HG02588 (cell line): ENCODE measurements at regions not wholly inside any gene's neighbourhood (a gene's known extent, or its start where the extent isn't known, plus 50 kb on each side); places are given as distances from the start of the nearest gene placed in this dataset.

Source experiments
- ATAC-seq: cut with Tn5 transposase; IDR thresholded peaks from one replicate; pipeline ENCODE4 v1.9.1; 2021; ENCODE audit warnings: mild to moderate bottlenecking, moderate library complexity; ENCODE audit not compliant: unreplicated experiment

DNA sequence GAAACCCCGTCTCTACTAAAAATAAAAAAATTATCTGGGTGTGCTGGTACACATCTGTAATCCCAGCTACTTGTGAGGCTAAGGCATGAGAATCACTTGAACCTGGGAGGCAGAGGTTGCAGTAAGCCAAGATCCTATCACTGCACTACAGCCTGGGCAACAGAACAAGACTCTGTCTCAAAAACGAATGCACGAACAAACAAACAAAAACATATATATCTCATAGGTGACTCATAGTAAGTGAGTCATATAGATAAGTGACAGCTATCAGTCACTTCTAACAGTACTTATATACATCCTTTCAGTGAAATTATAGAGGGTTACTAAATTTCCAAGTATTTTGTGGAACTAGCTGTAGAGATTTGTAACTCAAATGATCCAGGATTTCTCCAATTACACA lies 127.3 kb upstream of the FIGN start:
- ATAC-seq, result no peak

DNA sequence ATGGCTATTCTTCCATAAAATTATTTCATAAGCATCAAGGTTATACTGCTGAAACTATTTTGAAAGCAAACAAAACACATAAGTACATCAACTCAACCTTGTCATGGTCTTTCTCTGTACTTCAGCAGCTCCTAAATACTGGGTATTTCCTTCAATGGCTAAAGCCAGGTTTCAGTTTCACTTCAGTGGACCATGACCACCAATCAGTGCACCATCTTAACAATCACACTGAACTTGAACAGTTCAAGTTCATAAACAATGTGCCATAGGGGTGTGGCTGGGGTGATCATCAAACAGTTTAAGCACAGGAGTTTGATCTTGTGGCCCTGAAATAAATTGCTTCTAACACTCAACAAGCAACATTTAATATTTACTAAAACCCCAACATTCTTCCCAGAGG lies 124.1 kb upstream of the FIGN start:
- no peak for ATAC-seq

DNA sequence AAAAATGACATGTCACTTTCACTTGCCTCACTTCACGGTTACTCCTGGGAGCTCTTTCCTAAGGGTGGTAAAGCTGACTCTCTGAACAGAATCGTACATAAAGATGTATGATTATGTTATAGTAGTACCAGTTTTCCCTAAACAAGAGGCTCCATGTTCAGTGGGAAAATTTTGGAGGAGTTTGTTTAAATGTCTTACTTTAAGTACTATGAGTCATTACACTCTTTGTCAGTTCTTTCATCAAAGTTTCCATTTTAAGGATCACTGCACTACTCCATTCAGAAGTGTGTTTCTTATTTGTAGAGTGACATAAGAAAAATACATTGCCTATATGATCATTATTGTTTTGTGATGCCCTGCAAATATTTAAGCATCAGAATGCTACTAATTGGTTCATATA lies 121.1 kb upstream of the FIGN start:
- ATAC-seq, result no peak

DNA sequence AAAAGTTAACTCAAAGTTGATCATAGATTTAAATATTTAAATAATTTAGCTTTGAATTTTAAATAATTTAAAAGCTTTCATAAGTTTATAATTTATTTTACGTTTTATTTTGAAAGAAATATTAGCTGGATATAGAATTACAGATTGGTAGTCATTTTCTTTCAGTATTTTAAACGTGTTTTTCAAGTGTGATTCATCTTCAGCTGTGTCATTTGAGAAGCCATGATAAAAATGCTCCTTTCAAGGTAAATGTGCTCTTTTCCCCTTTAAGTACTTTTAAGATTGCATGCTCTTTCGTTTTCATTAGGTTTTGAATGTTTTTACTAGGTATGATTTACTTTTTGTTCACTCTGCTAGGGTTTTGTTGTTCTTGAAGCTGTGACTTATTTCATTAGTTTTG lies 116.8 kb upstream of the FIGN start:
- ATAC-seq, result no peak

DNA sequence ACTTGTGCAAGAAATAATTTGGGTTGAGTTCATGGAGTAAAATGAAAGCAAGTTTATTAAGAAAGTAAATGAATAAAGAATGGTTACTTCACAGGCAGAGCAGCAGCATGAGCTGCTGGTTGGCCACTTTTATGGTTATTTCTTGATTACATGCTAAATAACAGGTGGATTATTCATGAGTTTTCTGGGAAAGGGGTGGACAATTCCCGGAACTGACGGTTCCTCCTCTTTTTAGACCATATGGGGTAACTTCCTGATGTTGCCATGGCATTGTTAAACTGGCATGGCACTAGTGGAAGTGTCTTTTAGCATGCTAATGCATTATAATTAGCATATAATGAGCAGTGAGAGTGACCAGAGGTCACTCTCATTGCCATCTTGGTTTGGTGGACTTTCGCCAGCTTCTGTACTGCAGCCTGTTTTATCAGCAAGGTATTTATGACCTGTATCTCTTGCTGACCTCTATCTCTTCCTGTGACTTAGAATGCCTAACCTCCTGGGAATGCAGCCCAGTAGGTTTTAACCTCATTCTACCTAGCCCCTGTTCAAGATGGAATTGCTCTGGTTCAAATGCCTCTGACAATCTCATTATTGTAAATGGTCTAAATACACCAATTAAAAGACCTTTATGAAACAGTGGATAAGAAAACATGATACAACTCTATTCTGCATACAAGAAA lies 114.1 kb upstream of the FIGN start:
- no peak for ATAC-seq

DNA sequence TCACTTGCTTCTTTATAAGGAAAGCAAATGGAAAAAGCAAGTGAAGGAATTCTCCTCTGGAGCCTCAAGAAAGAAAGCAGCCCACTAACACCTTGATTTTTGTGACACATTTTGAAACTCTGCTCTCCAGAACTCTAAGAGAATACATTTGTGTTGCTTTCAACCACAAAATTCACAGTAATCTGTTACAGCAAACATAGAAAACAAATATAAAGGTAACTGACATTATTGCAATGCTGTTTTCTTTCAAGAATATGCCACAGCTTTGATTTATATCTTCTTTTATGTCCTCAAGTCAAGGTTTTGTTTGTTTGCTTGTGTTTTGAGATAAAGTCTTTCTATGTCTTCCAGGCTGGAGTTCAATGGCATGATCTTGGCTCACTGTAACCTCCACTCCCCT lies 103.1 kb upstream of the FIGN start:
- ATAC-seq, result no peak

DNA sequence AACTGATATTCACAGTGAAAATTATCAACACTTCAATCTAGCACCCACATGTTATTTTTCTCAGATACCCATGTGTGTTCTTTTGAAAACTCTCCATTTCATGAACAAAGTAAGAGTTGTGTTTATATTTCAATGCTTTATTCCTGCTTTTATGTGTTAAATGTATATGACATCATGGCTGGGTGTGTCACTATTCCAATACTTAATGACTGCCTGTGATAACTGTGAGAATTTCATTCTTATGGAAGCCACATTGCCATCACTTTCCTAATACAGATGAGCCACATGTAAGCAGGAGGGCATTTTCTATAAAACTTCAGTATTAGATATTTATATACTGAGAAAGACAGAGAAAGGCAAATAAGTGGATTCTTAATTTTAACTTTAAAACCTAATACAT lies 100.4 kb upstream of the FIGN start:
- no peak for ATAC-seq

DNA sequence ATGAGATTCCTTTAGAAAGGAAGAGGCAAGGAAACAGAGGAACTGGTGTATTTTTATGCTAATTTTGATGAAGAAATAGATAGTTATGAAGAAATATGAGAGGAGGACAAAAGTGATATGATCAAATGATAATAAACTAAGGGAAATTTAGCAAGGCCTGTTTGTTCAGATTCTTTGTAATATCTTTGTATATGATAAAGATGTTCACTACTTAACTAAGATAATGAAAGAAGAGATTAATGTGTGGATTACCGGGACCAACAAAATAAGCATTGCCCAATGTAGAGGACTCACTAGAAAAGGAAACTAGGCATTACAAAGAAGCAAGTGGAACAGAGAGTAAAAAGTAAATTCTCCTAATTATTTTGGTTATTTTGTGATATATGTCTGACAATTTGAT lies 99.0 kb upstream of the FIGN start:
- no peak for ATAC-seq

DNA sequence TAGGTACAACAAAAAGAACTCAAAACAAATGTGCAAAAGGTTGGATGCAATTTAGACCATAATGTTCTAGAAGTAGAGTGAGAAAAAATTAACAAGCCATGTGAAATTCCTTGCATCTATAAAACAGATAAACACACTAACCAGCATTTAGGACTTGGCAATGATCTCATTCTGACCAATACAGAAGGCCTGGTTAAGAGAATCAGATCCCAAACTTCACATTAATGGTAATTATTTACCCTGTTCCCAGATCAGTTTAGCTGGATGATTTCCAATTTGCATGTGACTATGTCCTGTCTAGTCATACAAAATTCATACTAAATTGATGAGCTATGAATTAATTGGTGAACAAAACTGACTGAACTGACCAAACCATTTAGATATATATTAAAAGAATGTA lies 98.4 kb upstream of the FIGN start:
- no peak for ATAC-seq

DNA sequence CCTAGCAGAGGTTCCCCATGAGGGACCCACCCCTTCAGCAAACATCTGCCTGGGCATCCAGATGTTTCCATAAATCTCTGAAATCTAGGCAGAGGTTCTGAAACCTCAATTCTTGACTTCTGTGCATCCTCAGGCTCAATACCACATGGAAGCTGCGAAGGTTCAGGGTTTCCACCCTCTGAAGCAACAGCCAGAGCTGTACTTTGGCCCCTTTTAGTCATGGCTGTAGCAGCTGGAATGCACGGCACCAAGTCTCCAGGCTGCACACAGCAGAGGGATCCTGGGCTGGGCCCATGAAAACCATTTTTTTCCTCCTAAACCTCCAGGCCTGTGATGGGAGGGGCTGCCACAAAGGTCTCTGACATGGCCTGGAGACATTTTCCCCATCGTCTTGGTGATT lies 93.0 kb upstream of the FIGN start:
- ATAC-seq, result no peak

DNA sequence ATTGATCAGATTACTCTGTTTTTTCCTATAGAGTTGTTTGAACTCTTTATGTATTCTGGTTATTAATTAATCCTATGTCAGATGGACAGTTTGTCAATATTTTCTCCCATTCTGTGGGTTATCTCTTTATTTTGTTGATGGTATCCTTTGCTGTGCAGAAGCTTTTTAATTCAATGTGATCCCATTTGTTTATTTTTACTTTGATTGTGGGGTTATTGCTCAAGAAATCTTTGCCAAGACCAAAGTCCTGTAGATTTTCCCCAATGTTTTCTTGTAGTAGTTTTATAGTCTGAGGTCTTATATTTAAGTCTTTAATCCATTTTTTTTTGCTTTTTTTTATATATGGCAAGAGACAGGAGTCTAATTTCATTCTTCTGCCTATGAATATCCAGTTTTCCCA lies 86.2 kb upstream of the FIGN start:
- ATAC-seq, result no peak

DNA sequence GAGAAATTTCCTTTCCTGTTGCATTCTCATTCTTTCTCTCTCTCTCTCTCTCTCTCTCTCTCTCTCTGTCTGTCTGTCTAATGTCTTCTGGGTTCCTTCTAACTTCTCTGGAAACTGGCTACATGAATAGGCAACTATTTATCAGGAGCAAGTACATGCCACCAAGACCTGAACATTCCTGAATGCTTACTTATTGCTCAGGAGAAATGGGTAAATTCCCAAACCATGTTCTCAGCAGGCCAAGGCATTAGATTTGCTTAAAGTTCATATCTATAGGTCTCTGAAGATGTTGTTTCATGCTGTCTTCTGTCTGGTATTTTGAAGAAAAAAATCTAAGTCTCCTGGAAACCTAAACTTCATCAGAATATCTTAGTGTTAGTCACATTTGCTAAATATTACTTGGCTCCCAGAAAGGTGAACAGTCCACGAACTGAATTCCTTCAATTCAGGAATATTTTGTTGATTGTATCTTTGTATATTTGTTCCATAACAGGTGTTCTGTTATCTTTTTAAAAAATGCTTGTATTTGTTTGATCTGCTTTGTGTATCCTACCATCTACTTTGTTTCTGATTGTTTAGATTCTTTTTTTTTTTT lies 77.2 kb upstream of the FIGN start:
- no peak for ATAC-seq

DNA sequence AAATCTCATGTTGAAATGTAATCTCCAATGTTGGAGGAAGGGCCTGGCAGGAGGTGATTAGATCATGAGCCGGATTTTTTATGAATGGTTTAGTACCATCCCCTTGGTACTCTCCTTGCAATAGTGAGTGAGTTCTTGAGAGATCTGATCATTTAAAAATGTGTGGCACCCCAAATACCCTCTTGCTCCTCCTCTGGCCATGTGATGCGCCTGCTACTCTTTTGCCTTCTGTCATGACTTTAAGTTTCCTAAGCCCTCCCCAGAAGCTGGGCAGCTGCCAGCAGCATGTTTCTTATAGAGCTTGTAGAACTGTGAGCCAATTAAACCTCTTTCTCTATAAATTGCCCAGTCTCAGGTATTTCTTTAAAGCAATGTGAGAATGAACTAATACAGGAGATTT lies 72.6 kb upstream of the FIGN start:
- no peak for ATAC-seq

DNA sequence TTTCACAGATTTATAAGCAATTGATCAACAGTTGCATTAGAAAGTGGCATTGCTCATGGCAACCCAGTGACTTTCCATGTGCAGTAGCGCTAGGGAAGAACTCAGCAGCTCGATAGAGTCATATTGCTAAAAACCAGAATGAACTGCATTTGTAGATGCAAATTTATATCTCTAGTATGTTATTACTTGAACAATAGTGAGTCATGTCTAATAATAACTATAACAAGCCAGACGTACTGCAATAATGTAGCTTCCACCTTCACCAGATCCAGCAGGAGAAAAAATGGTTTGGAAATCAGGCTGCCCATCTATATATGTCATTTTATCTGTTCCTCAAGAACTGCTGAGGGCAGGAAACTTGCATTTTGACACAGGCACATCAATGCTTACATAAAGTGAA lies 66.5 kb upstream of the FIGN start:
- ATAC-seq, result no peak

DNA sequence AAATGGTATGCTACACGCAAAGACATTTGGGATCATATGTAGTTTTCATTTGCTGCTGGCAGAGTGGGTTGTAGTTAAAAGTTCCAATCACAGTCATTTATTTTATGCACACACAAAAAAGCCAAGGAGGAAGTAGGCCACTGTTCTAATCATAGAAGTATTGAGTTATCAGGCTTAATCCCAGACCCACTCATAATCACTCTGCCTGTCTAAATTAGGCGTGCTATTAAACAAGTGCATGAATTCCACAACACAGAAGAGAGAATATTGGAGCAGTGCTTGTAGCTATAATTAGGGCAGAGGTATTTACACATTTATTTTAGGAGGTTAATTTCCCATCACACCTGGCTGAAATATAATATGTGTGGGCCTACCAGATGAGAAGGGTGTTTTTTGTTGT lies 65.7 kb upstream of the FIGN start:
- no peak for ATAC-seq

DNA sequence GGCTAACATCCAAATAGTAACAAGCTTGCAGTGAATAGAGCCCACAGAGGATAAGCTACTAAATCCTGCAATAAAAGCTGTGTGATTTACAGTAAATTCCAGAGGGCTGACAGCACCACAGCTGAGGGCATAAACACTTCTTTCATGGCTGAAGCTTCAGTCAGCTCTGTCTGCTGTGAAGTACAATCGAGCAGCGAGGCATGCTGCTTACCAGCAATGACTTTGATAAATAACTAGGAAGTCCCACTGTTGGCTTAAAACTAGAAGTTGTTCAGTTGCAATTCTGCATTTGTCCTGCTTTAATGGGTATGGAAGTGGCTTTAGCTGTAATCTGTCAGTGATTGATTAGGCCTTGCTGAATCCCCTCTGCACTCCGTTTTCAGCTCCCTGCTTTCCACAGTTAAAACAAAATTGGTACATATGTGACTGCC lies 65.2 kb upstream of the FIGN start:
- ATAC-seq, result no peak

DNA sequence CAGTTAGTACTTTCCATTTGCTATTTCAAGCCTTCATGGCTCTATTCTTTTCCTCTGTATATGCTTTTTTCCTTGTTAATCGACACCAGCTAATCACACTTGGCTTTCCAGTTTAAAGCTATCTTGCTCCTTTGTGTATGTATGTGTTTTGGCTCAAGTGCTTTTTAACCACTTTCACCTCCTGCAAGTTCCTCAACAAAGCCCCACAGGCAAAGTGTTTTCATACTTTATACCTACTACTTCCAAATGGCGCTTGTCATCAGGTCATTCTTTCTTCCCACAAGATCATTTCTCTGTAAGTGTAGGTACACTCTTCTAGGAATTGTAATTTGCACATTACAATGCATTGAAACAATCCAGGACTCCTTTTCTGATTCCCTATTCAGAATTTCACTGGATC lies 64.0 kb upstream of the FIGN start:
- no peak for ATAC-seq

DNA sequence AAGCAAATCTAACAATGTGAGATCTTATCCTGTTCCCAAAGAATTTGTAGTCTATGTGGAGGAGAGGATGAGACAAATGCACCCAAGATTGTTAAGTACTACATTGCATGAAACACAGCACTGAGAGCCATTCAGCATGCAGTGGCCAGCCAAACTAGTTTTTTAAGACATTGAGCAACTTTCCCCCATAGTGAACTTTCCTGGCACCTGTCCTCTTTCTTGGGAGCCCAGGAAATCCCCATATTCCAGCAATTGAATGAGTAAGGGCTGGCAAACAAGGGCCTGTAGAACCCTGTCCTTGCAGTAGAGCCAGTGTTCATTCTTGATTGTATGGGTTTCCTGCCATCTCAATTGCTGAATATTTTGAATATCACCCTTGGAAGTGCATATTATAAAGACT lies 58.8 kb upstream of the FIGN start:
- no peak for ATAC-seq
